ENCODE measurements at regions not wholly inside any gene's neighbourhood (a gene's known extent, or its start where the extent isn't known, plus 50 kb on each side); places are given as distances from the start of the nearest gene placed in this dataset.
A peak's percentile ranks its signal among the peaks of the same experiment; 100 is the strongest.
"Not testable (repeated sequence)": the region's sequence is repeated elsewhere in the genome, so short reads cannot be mapped to it uniquely, and the experiment has no call there.

- peak in 1 of 3 experiments; percentile 9 for DNase-seq
Measured at GRCh38 chr1:38608202-38608864, 251.2 kb downstream of the RRAGC start.

- no peak for DNase-seq
Measured at GRCh38 chr1:38607526-38607925, 252.0 kb downstream of the RRAGC start.

GRCh38 chr1:38605063-38605462, 254.5 kb downstream of the RRAGC start:
- no peak for DNase-seq

- no peak for DNase-seq
Measured at GRCh38 chr1:38603907-38604306, 255.7 kb downstream of the RRAGC start.

- DNase-seq: no peak
Measured at GRCh38 chr1:38600905-38601304, 258.7 kb downstream of the RRAGC start.

GRCh38 chr1:38600286-38600685, 259.3 kb downstream of the RRAGC start:
- no peak for DNase-seq

- no peak for DNase-seq
Measured at GRCh38 chr1:38598118-38598517, 261.5 kb downstream of the RRAGC start.

- DNase-seq: no peak
Measured at GRCh38 chr1:38589036-38589435, 270.5 kb downstream of the RRAGC start.

- DNase-seq: no peak
Measured at GRCh38 chr1:38587766-38588165, 271.8 kb downstream of the RRAGC start.

- peak; percentile 24 to 46 (median 38) for DNase-seq
Measured at GRCh38 chr1:38586993-38587646, 272.5 kb downstream of the RRAGC start.

GRCh38 chr1:38585971-38586370, 273.6 kb downstream of the RRAGC start:
- DNase-seq: no peak

- no peak for DNase-seq
Measured at GRCh38 chr1:38585460-38585859, 274.1 kb downstream of the RRAGC start.

- no peak for DNase-seq
Measured at GRCh38 chr1:38584448-38585355, 274.9 kb downstream of the RRAGC start.

GRCh38 chr1:38583287-38583686, 276.3 kb downstream of the RRAGC start:
- not testable (repeated sequence) for DNase-seq

GRCh38 chr1:38581396-38581795, 278.2 kb downstream of the RRAGC start:
- no peak for DNase-seq

- DNase-seq: no peak
Measured at GRCh38 chr1:38580594-38580993, 279.0 kb downstream of the RRAGC start.

- DNase-seq: no peak
Measured at GRCh38 chr1:38579056-38579455, 280.5 kb downstream of the RRAGC start.

GRCh38 chr1:38578271-38578951, 281.2 kb downstream of the RRAGC start:
- DNase-seq: peak; percentile 34 to 75 (median 66)

GRCh38 chr1:38577937-38578270, 281.7 kb downstream of the RRAGC start:
- no peak for DNase-seq

GRCh38 chr1:38577385-38577784, 282.2 kb downstream of the RRAGC start:
- no peak for DNase-seq

- DNase-seq: peak in 2 of 3 experiments; percentile 7 to 46
Measured at GRCh38 chr1:38576241-38576640, 283.3 kb downstream of the RRAGC start.

- DNase-seq: no peak
Measured at GRCh38 chr1:38571726-38572125, 287.8 kb downstream of the RRAGC start.

- no peak for DNase-seq
Measured at GRCh38 chr1:38570657-38570975, 289.0 kb downstream of the RRAGC start.

Data from NCI-H1417 (cell line).